GM12891 (cell line): ENCODE measurements at regions not wholly inside any gene's neighbourhood (a gene's known extent, or its start where the extent isn't known, plus 50 kb on each side); places are given as distances from the start of the nearest gene placed in this dataset.

Experiments
- SPI1 ChIP-seq: IDR thresholded peaks from 2 replicates; pipeline ENCODE4 v1.6.1; 2011; ENCODE audit warnings: low read depth, low read length, control low read depth
- TAF1 ChIP-seq: IDR thresholded peaks from 2 replicates; pipeline ENCODE4 v1.6.1; 2011; ENCODE audit warnings: low read depth, low read length, control low read depth

DNA sequence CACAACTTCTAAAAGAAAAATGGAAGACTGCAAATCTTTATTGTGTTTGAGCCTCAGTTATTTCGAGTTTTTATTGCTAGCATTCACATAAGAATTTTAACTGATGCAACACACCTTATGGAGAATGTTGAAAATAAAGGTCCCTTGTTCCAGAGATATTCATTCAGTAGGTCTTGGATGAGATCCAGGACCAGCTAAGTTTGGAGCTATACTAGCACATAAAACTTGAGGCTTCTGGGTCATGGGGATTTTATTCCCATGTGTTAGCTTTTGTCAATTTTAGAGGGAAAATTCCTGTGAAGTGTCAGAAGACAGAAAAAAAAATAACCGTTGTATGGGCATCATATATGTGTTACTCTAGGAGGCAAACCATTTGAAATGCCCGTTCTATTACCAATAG lies 693.2 kb upstream of the MIS18BP1 start:
- TF ChIP-seq TAF1: no peak
- no peak for TF ChIP-seq SPI1
